HG02981 (cell line): ENCODE measurements at regions not wholly inside any gene's neighbourhood (a gene's known extent, or its start where the extent isn't known, plus 50 kb on each side); places are given as distances from the start of the nearest gene placed in this dataset.
"Not testable (repeated sequence)": the region's sequence is repeated elsewhere in the genome, so short reads cannot be mapped to it uniquely, and the experiment has no call there.

Experiments
- ATAC-seq: cut with Tn5 transposase; IDR thresholded peaks from one replicate; pipeline ENCODE4 v1.9.1; 2021; ENCODE audit warnings: mild to moderate bottlenecking, moderate library complexity; ENCODE audit not compliant: unreplicated experiment

GRCh38 chrX:41034902-41035301, 50.3 kb upstream of the USP9X start:
- ATAC-seq, result not testable (repeated sequence)
